Hepatocyte (in vitro differentiated cells): ENCODE measurements at regions not wholly inside any gene's neighbourhood (a gene's known extent, or its start where the extent isn't known, plus 50 kb on each side); places are given as distances from the start of the nearest gene placed in this dataset.

Experiments
- CTCF ChIP-seq: fragments of 200-600 bp; sonication (generic); IDR thresholded peaks from 2 replicates; pipeline ENCODE4 v1.5.1; 2016; ENCODE audit warnings: antibody characterized with exemption, mild to moderate bottlenecking; ENCODE audit not compliant: poor library complexity
- EZH2 ChIP-seq: fragments of 200-600 bp; sonication (generic); IDR thresholded peaks from 2 replicates; pipeline ENCODE4 v1.6.1; 2016; ENCODE audit warnings: antibody characterized with exemption, mild to moderate bottlenecking, borderline replicate concordance

DNA sequence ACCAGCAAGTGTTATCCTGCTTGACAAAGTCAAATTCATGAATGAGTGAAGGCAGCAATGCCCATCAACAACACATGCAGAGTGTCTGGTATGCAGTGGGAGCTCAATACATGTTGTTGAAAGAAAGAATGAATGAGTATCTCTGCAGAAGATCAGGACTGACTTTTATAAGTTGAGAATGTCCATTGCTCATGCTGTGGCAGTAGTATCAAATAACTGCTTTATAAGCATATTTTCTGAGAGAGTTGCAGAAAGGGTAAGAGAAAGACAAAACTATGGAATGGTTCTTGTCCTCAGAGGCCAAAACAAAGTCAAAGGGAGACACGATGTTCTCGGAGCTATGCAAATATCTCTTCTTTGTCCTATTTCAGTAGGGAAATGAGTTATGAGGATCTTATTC lies 288.7 kb downstream of the LMX1A start:
- no peak for TF ChIP-seq CTCF
- no peak for TF ChIP-seq EZH2
